IPS-20b (cell line): ENCODE measurements at regions not wholly inside any gene's neighbourhood (a gene's known extent, or its start where the extent isn't known, plus 50 kb on each side); places are given as distances from the start of the nearest gene placed in this dataset.

ENCODE experiments used
- H3K27ac ChIP-seq: one replicate; pipeline ENCODE4 v1.5.1; 2013; ENCODE audit warnings: low read length
- H3K27me3 ChIP-seq: 2 replicates; pipeline ENCODE4 v1.6.1; 2013; ENCODE audit warnings: mild to moderate bottlenecking, low read length, inconsistent platforms; ENCODE audit not compliant: insufficient read depth
- H3K36me3 ChIP-seq: 2 replicates; pipeline ENCODE4 v1.6.1; 2013; ENCODE audit warnings: low read depth, mild to moderate bottlenecking, inconsistent platforms, low read length, moderate library complexity; ENCODE audit not compliant: insufficient read depth
- H3K4me1 ChIP-seq: 2 replicates; pipeline ENCODE4 v1.6.1; 2013; ENCODE audit warnings: mild to moderate bottlenecking, control low read depth, inconsistent platforms, low read length, moderate library complexity; ENCODE audit not compliant: insufficient read depth
- H3K4me3 ChIP-seq: 2 replicates; pipeline ENCODE4 v1.5.1; 2013; ENCODE audit warnings: mild to moderate bottlenecking, low read length, inconsistent platforms
- H3K9ac ChIP-seq: 2 replicates; pipeline ENCODE4 v1.6.1; 2013; ENCODE audit warnings: low read depth, mild to moderate bottlenecking, inconsistent platforms, low read length, moderate library complexity
- H3K9me3 ChIP-seq: 2 replicates; pipeline ENCODE4 v1.6.1; 2013; ENCODE audit warnings: mild to moderate bottlenecking, low read depth, low read length, inconsistent platforms; ENCODE audit not compliant: insufficient read depth

GRCh38 chr5:111595425-111595824, 83.1 kb upstream of the STARD4 start:
- H3K4me3 ChIP-seq, result no peak overlapping the region

GRCh38 chr5:111589316-111589715, 77.0 kb upstream of the STARD4 start:
- Histone ChIP-seq H3K9me3 (no peaks in the 10 kb centered on the region), H3K36me3 (no peaks in the 10 kb centered on the region), H3K27ac (no peak overlapping the region), H3K4me3 (no peak overlapping the region), H3K27me3 (no peaks in the 10 kb centered on the region), H3K9ac (no peak overlapping the region), H3K4me1 (no peaks in the 10 kb centered on the region)

More at GRCh38 chr5:111595425-111595824, 83.1 kb upstream of the STARD4 start:
- no peaks in the 10 kb centered on the region for H3K36me3 ChIP-seq
- H3K4me1 ChIP-seq, result no peaks in the 10 kb centered on the region
- H3K9me3 ChIP-seq, result no peaks in the 10 kb centered on the region
- no peaks in the 10 kb centered on the region for H3K27me3 ChIP-seq
- H3K27ac ChIP-seq, result no peak overlapping the region
- H3K9ac ChIP-seq, result no peak overlapping the region

GRCh38 chr5:111587728-111588127, 75.4 kb upstream of the STARD4 start:
- H3K4me1 ChIP-seq, result no peaks in the 10 kb centered on the region
- no peak overlapping the region for H3K27ac ChIP-seq
- H3K27me3 ChIP-seq, result no peaks in the 10 kb centered on the region
- no peaks in the 10 kb centered on the region for H3K36me3 ChIP-seq
- no peaks in the 10 kb centered on the region for H3K9me3 ChIP-seq
- H3K4me3 ChIP-seq, result no peak overlapping the region
- H3K9ac ChIP-seq, result no peak overlapping the region

GRCh38 chr5:111585946-111586345, 73.6 kb upstream of the STARD4 start:
- H3K27me3 ChIP-seq, result no peaks in the 10 kb centered on the region
- H3K4me1 ChIP-seq, result no peaks in the 10 kb centered on the region
- no peak overlapping the region for H3K9ac ChIP-seq
- no peaks in the 10 kb centered on the region for H3K36me3 ChIP-seq
- no peak overlapping the region for H3K4me3 ChIP-seq
- no peaks in the 10 kb centered on the region for H3K9me3 ChIP-seq
- H3K27ac ChIP-seq, result no peak overlapping the region

GRCh38 chr5:111585291-111585690, 73.0 kb upstream of the STARD4 start:
- no peaks in the 10 kb centered on the region for H3K9me3 ChIP-seq
- H3K4me3 ChIP-seq, result no peak overlapping the region
- H3K9ac ChIP-seq, result no peak overlapping the region
- no peak overlapping the region for H3K27ac ChIP-seq
- no peaks in the 10 kb centered on the region for H3K4me1 ChIP-seq
- H3K27me3 ChIP-seq, result no peaks in the 10 kb centered on the region
- no peaks in the 10 kb centered on the region for H3K36me3 ChIP-seq

GRCh38 chr5:111584651-111585050, 72.3 kb upstream of the STARD4 start:
- no peaks in the 10 kb centered on the region for H3K4me1 ChIP-seq
- no peak overlapping the region for H3K27ac ChIP-seq
- no peak overlapping the region for H3K9ac ChIP-seq
- no peaks in the 10 kb centered on the region for H3K27me3 ChIP-seq
- H3K9me3 ChIP-seq, result no peaks in the 10 kb centered on the region
- H3K4me3 ChIP-seq, result no peak overlapping the region
- H3K36me3 ChIP-seq, result no peaks in the 10 kb centered on the region

GRCh38 chr5:111583758-111584203, 71.4 kb upstream of the STARD4 start:
- no peak overlapping the region for H3K4me3 ChIP-seq
- no peaks in the 10 kb centered on the region for H3K9me3 ChIP-seq
- no peaks in the 10 kb centered on the region for H3K4me1 ChIP-seq
- H3K9ac ChIP-seq, result no peak overlapping the region
- no peak overlapping the region for H3K27ac ChIP-seq
- no peaks in the 10 kb centered on the region for H3K36me3 ChIP-seq
- no peaks in the 10 kb centered on the region for H3K27me3 ChIP-seq

GRCh38 chr5:111582993-111583601, 70.8 kb upstream of the STARD4 start:
- H3K36me3 ChIP-seq, result no peaks in the 10 kb centered on the region
- no peaks in the 10 kb centered on the region for H3K27me3 ChIP-seq
- H3K27ac ChIP-seq, result no peak overlapping the region
- no peaks in the 10 kb centered on the region for H3K4me1 ChIP-seq
- no peaks in the 10 kb centered on the region for H3K9me3 ChIP-seq
- no peak overlapping the region for H3K4me3 ChIP-seq
- no peak overlapping the region for H3K9ac ChIP-seq

- H3K9ac ChIP-seq, result no peak overlapping the region
- H3K4me3 ChIP-seq, result no peak overlapping the region
- no peaks in the 10 kb centered on the region for H3K4me1 ChIP-seq
- H3K27ac ChIP-seq, result no peak overlapping the region
- H3K36me3 ChIP-seq, result no peaks in the 10 kb centered on the region
- H3K9me3 ChIP-seq, result no peaks in the 10 kb centered on the region
- H3K27me3 ChIP-seq, result no peaks in the 10 kb centered on the region
These were observed 70.1 kb upstream of the STARD4 start for GRCh38 chr5:111582451-111582850.

GRCh38 chr5:111580956-111581355, 68.6 kb upstream of the STARD4 start:
- no peaks in the 10 kb centered on the region for H3K36me3 ChIP-seq
- H3K9ac ChIP-seq, result no peak overlapping the region
- H3K27me3 ChIP-seq, result no peaks in the 10 kb centered on the region

GRCh38 chr5:111574311-111574710, 62.0 kb upstream of the STARD4 start:
- H3K27ac ChIP-seq, result no peak overlapping the region
- H3K4me3 ChIP-seq, result no peak overlapping the region
- H3K27me3 ChIP-seq, result no peaks in the 10 kb centered on the region
- H3K36me3 ChIP-seq, result no peaks in the 10 kb centered on the region
- no peak overlapping the region for H3K9ac ChIP-seq
- H3K9me3 ChIP-seq, result no peaks in the 10 kb centered on the region
- no peaks in the 10 kb centered on the region for H3K4me1 ChIP-seq

More at GRCh38 chr5:111580956-111581355, 68.6 kb upstream of the STARD4 start:
- Histone ChIP-seq H3K4me1 (no peaks in the 10 kb centered on the region), H3K27ac (no peak overlapping the region), H3K9me3 (no peaks in the 10 kb centered on the region), H3K4me3 (no peak overlapping the region)

- Histone ChIP-seq H3K9me3 (no peaks in the 10 kb centered on the region), H3K27me3 (no peaks in the 10 kb centered on the region), H3K27ac (no peak overlapping the region), H3K9ac (no peak overlapping the region), H3K4me3 (no peak overlapping the region), H3K36me3 (no peaks in the 10 kb centered on the region), H3K4me1 (no peaks in the 10 kb centered on the region)
These were observed 60.2 kb upstream of the STARD4 start for GRCh38 chr5:111572561-111572960.
